ENCODE measurements at regions not wholly inside any gene's neighbourhood (a gene's known extent, or its start where the extent isn't known, plus 50 kb on each side); places are given as distances from the start of the nearest gene placed in this dataset.

DNA sequence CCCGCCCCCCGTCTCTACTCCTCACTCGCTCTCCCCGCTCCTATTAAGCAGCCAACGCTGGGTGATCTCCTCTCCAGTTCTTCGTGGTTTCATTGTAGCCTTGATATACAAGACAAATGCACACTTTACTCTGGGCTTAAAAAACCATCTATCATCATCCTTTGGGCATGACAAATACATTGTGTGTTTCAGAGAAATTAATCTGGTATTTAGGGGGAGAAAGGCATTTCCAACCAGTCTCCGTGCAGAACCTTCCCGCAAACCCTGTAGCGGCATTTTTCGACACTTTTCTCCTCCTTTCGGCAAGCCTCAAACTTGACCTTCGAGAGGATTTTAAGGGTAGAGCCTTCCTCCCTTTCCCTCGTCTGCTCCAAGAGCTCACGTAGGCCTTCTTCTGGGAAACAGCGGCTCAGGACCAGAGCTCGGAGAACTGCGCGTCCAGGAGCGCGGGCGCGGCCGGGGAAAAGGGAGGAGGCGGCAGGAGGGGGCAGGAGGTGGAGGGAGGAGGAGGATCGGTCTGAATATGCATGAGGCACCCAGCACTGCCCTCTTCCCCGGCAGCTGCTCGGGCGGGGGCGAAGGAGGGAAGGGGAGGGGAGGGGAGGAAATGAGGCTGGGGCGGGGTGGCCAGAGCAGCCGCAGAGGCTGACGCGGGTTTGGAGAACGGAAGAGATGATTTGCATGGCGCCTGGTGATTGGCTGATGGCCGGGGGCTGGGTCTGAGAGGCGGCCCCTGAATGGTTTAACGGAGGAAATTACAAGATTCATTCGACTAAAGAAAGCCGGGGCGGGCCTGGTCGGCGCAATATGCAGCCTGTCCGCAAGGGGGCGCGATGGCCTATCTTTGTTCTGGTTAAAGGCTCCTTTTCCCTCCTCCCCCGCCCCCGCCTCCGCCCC, 127.5 kb downstream of the TMEM161B start:
- ChIA-PET POLR2A (no interaction called here), CTCF (interaction anchor here (0.6 kb wide), 3 partner anchors 78 to 541 kb away, joined by 3 read pairs; no protein-coding TSS in a partner anchor)
- no peaks in the 10 kb centered on the region for H3K36me3 Mint-ChIP-seq (ENCODE audit: low read depth)
- H3K27me3 Mint-ChIP-seq = peaks cover 38% of the 10 kb centered on the region
- H3K9me3 Mint-ChIP-seq = no peaks in the 10 kb centered on the region
- peaks cover 15% of the 10 kb centered on the region for H3K4me1 Mint-ChIP-seq (ENCODE audit: low read depth)
- DNase-seq (peak; percentile 93), ATAC-seq (peak; percentile 94)
- H3K4me3 Mint-ChIP-seq = no peak overlapping the region
- H3K27ac Mint-ChIP-seq = no peak overlapping the region
- intact Hi-C loops (cut with micrococcal nuclease) = loop anchor here (5.0 to 10.0 kb wide), 2 partner anchors 114 to 541 kb away; no protein-coding TSS in a partner anchor
- TF ChIP-seq, protein P1, sequence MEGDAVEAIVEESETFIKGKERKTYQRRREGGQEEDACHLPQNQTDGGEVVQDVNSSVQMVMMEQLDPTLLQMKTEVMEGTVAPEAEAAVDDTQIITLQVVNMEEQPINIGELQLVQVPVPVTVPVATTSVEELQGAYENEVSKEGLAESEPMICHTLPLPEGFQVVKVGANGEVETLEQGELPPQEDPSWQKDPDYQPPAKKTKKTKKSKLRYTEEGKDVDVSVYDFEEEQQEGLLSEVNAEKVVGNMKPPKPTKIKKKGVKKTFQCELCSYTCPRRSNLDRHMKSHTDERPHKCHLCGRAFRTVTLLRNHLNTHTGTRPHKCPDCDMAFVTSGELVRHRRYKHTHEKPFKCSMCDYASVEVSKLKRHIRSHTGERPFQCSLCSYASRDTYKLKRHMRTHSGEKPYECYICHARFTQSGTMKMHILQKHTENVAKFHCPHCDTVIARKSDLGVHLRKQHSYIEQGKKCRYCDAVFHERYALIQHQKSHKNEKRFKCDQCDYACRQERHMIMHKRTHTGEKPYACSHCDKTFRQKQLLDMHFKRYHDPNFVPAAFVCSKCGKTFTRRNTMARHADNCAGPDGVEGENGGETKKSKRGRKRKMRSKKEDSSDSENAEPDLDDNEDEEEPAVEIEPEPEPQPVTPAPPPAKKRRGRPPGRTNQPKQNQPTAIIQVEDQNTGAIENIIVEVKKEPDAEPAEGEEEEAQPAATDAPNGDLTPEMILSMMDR (IDR thresholded peaks at IDR 0.05) = peak; percentile 59

GRCh38 chr5:88140396-88140855, 128.2 kb downstream of the TMEM161B start:
- ATAC-seq = no peak
- H3K4me3 Mint-ChIP-seq = no peak overlapping the region
- no peak for DNase-seq
- no peak overlapping the region for H3K27ac Mint-ChIP-seq
- ChIA-PET CTCF (interaction anchor here (0.6 kb wide), 2 partner anchors 78 to 542 kb away, joined by 3 read pairs; no protein-coding TSS in a partner anchor), POLR2A (no interaction called here)
- no peaks in the 10 kb centered on the region for H3K9me3 Mint-ChIP-seq
- H3K36me3 Mint-ChIP-seq (ENCODE audit: low read depth) = no peaks in the 10 kb centered on the region
- TF ChIP-seq, protein P1 (IDR thresholded peaks at IDR 0.05) = no peak
- intact Hi-C loops (cut with micrococcal nuclease) = loop anchor here (5.0 to 10.0 kb wide), 2 partner anchors 114 to 542 kb away; no protein-coding TSS in a partner anchor
- H3K27me3 Mint-ChIP-seq = peaks cover 33% of the 10 kb centered on the region
- H3K4me1 Mint-ChIP-seq (ENCODE audit: low read depth) = peaks cover 15% of the 10 kb centered on the region

- no peaks in the 10 kb centered on the region for H3K36me3 Mint-ChIP-seq (ENCODE audit: low read depth)
- DNase-seq = no peak
- no peaks in the 10 kb centered on the region for H3K4me1 Mint-ChIP-seq (ENCODE audit: low read depth)
- intact Hi-C loops (cut with micrococcal nuclease) = no loop called here
- no peak overlapping the region for H3K27ac Mint-ChIP-seq
- H3K9me3 Mint-ChIP-seq = no peaks in the 10 kb centered on the region
- no peak overlapping the region for H3K4me3 Mint-ChIP-seq
- peaks cover 19% of the 10 kb centered on the region for H3K27me3 Mint-ChIP-seq
- no peak for ATAC-seq
- ChIA-PET CTCF (no interaction called here), POLR2A (no interaction called here)
- TF ChIP-seq, protein P1 (IDR thresholded peaks at IDR 0.05) = no peak
These were observed 138.3 kb downstream of the TMEM161B start for GRCh38 chr5:88130211-88130815.

DNA sequence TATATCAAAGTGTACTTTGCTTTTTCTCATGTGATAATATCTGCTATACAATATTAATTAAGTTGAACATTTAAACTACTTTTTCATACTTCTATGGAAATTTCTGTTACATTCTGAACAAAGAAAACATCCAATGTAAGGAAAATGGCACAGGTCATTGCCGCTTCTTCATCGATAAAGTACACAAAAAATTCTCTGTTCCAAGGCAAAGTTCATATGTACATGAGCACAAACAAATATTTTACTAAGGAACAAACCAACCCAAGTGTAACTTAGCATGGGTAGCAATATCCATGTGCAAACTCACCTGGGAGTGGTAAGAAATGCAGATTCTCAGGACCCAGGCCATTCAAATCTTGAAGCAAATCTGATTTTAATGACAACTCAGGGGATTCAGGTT, 139.8 kb downstream of the TMEM161B start:
- Mint-ChIP-seq H3K27ac (no peak overlapping the region), H3K4me1 (ENCODE audit: low read depth) (no peaks in the 10 kb centered on the region), H3K9me3 (no peaks in the 10 kb centered on the region), H3K27me3 (peaks cover 19% of the 10 kb centered on the region), H3K4me3 (no peak overlapping the region), H3K36me3 (ENCODE audit: low read depth) (no peaks in the 10 kb centered on the region)
- CTCF ChIA-PET = interaction anchor here (0.8 kb wide), 1 partner anchor 243 kb away, joined by 3 read pairs; no protein-coding TSS in a partner anchor
- POLR2A ChIA-PET = no interaction called here
- intact Hi-C loops (cut with micrococcal nuclease) = no loop called here
- DNase-seq (no peak), ATAC-seq (no peak)
- TF ChIP-seq, protein P1 (IDR thresholded peaks at IDR 0.05) = no peak

Data from activated CD8-positive, alpha-beta T cell treated with anti-CD3 and anti-CD28 coated beads for 36 hours (primary cell).